Mucosa of descending colon (tissue), 3 donors: ENCODE measurements at regions not wholly inside any gene's neighbourhood (a gene's known extent, or its start where the extent isn't known, plus 50 kb on each side); places are given as distances from the start of the nearest gene placed in this dataset.
A peak's percentile ranks its signal among the peaks of the same experiment; 100 is the strongest.

Source experiments
- ATAC-seq: fragments of 200-7000 bp; cut with Tn5 transposase; one replicate; pipeline ENCODE4 v1.9.1; 2020; ENCODE audit warnings: mild to moderate bottlenecking, moderate library complexity
- DNase-seq, 3 donors: peaks; one replicate each; pipeline ENCODE4 v3.0.0-alpha.2; 2020
- H3K36me3 ChIP-seq: fragments of 200-600 bp; one replicate; pipeline ENCODE4 v1.8.0; 2021; ENCODE audit warnings: low read depth, mild to moderate bottlenecking
- H3K4me1 ChIP-seq: fragments of 200-600 bp; one replicate; pipeline ENCODE4 v1.8.0; 2021; ENCODE audit warnings: low read depth, mild to moderate bottlenecking
- H3K4me3 ChIP-seq: fragments of 200-600 bp; one replicate; pipeline ENCODE4 v1.8.0; 2021; ENCODE audit warnings: mild to moderate bottlenecking
- H3K9me3 ChIP-seq: fragments of 200-600 bp; one replicate; pipeline ENCODE4 v1.8.0; 2021; ENCODE audit warnings: mild to moderate bottlenecking
- CTCF ChIP-seq: fragments of 200-600 bp; IDR thresholded peaks from one replicate; pipeline ENCODE4 v1.8.0; 2022; ENCODE audit warnings: antibody characterized with exemption, mild to moderate bottlenecking
- intact Hi-C, 2 donors: fragments of 100-400 bp; cut with DNase I in 1 of 2; cut with micrococcal nuclease in 1 of 2; formaldehyde crosslinking; loops; one replicate each; pipeline versions ENCODE4 v1.11.0 to v1.11.1; 2022; cut with DNase I, micrococcal nuclease
- donor health status: DM: no; HTN: no; CAD: no; lungs with moderate emphysema.
- donor health status: DM: no; HTN: no; CAD: no.
- donor health status: DM: no; HTN: yes; CAD: no.

- no peak overlapping the region for H3K4me3 ChIP-seq
- H3K9me3 ChIP-seq: peaks cover 14% of the 10 kb centered on the region
- intact Hi-C loops: no loop called here
- DNase-seq (no peak), ATAC-seq (no peak)
- no peaks in the 10 kb centered on the region for H3K4me1 ChIP-seq
- TF ChIP-seq CTCF: no peak
- no peaks in the 10 kb centered on the region for H3K36me3 ChIP-seq
Measured at GRCh38 chr5:44542470-44542869, 153.2 kb upstream of the FGF10 start.

- no peaks in the 10 kb centered on the region for H3K4me1 ChIP-seq
- intact Hi-C loops: no loop called here
- no peak for DNase-seq
- H3K9me3 ChIP-seq: peaks cover 14% of the 10 kb centered on the region
- no peak overlapping the region for H3K4me3 ChIP-seq
- ATAC-seq: no peak
- H3K36me3 ChIP-seq: no peaks in the 10 kb centered on the region
- TF ChIP-seq CTCF: no peak
Measured at GRCh38 chr5:44539602-44539919, 150.3 kb upstream of the FGF10 start.

DNA sequence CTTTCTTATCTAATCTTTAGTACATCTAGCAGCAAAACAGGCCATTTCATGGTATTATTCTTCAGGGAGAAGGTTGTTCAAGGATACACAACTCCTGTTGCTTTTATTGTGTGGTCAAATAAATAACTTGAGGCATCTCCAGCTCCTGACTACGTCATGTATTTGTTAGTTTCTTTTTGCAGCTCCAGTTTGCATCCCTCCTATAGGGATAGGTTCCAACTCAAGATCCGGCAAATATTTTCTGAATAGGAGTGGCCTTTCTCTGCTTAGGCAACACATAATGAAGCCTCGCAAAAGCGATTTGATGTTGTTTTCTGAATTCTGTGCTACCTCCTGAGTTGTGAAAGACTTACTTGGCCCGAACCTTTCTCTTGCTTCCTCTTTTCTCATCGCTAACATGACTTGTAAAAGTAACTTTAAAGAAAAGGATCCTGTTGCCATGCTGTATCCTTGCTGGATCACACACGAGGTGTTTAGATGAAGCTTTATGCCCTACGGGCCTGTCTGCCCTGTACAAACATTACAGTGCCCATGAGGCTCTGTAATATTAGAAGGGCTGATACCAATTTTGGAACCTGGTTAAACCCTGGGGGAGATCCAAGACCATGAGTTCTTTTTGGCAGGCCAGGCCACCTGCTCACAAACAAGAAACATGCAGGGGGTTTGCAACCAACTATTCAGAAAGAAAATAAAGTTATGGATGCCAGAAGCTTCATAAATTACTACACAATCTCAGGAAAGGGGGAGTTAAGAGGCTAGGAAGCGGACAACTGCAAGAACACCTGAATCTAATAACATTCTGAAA is 149.8 kb upstream of the FGF10 start:
- Histone ChIP-seq H3K36me3 (no peaks in the 10 kb centered on the region), H3K4me1 (no peaks in the 10 kb centered on the region), H3K9me3 (peaks cover 14% of the 10 kb centered on the region), H3K4me3 (no peak overlapping the region)
- intact Hi-C loops: no loop called here
- ATAC-seq (no peak), DNase-seq (no peak)
- no peak for TF ChIP-seq CTCF

- no peak overlapping the region for H3K4me3 ChIP-seq
- no peak for ATAC-seq
- DNase-seq: peak in 1 of 3 donors; percentile 25
- H3K36me3 ChIP-seq: no peaks in the 10 kb centered on the region
- H3K4me1 ChIP-seq: no peaks in the 10 kb centered on the region
- TF ChIP-seq CTCF: no peak
- intact Hi-C loops: no loop called here
- H3K9me3 ChIP-seq: peaks cover 8% of the 10 kb centered on the region
Measured at GRCh38 chr5:44536650-44537260, 147.5 kb upstream of the FGF10 start.

- intact Hi-C loops: no loop called here
- H3K9me3 ChIP-seq: peaks cover 6% of the 10 kb centered on the region
- no peak overlapping the region for H3K4me3 ChIP-seq
- no peak for TF ChIP-seq CTCF
- no peaks in the 10 kb centered on the region for H3K36me3 ChIP-seq
- ATAC-seq (no peak), DNase-seq (no peak)
- no peaks in the 10 kb centered on the region for H3K4me1 ChIP-seq
Measured at GRCh38 chr5:44535621-44536020, 146.4 kb upstream of the FGF10 start.
